ENCODE measurements at regions not wholly inside any gene's neighbourhood (a gene's known extent, or its start where the extent isn't known, plus 50 kb on each side); places are given as distances from the start of the nearest gene placed in this dataset.
A peak's percentile ranks its signal among the peaks of the same experiment; 100 is the strongest.

DNA sequence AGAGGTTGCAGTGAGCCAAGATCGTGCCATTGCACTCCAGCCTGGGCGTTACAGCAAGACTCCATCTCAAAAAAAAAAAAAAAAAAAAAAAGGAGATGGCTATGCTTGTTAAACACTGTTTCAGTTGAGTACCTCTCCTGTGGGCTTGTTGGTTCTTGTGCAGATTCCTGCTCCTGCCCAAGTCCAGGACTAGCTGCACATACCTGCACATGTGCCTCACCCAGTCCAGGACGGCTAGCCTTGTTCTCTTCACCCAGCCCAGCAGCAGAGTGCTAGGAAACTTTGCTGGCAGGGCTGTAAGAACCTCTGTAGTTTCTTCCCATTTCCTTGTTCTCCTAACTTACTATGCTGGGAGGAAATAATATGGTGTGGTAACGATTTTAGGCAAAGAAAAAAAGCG, 234.1 kb upstream of the DMRT1 start:
- no peaks in the 10 kb centered on the region for H4K20me1 ChIP-seq (ENCODE audit: low read depth)
- Mint-ChIP-seq H3K9me3 (peaks cover 7% of the 10 kb centered on the region), H3K27me3 (ENCODE audit: insufficient read depth, low read depth) (no peaks in the 10 kb centered on the region), H3K36me3 (no peaks in the 10 kb centered on the region), H3K4me1 (no peaks in the 10 kb centered on the region), H3K4me3 (no peak overlapping the region), H3K27ac (no peak overlapping the region)
- no peak for DNase-seq (ENCODE audit: low spot score)
- no peak overlapping the region for H3K27ac ChIP-seq
- no peak for TF ChIP-seq EZH2phosphoT487 (IDR thresholded peaks at IDR 0.05)
- TF ChIP-seq, protein P1, sequence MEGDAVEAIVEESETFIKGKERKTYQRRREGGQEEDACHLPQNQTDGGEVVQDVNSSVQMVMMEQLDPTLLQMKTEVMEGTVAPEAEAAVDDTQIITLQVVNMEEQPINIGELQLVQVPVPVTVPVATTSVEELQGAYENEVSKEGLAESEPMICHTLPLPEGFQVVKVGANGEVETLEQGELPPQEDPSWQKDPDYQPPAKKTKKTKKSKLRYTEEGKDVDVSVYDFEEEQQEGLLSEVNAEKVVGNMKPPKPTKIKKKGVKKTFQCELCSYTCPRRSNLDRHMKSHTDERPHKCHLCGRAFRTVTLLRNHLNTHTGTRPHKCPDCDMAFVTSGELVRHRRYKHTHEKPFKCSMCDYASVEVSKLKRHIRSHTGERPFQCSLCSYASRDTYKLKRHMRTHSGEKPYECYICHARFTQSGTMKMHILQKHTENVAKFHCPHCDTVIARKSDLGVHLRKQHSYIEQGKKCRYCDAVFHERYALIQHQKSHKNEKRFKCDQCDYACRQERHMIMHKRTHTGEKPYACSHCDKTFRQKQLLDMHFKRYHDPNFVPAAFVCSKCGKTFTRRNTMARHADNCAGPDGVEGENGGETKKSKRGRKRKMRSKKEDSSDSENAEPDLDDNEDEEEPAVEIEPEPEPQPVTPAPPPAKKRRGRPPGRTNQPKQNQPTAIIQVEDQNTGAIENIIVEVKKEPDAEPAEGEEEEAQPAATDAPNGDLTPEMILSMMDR (IDR thresholded peaks at IDR 0.05): no peak
- no peak for TF ChIP-seq EZH2 (IDR thresholded peaks at IDR 0.05)
- H3K4me1 ChIP-seq: no peaks in the 10 kb centered on the region
- no peak overlapping the region for H3K9ac ChIP-seq
- no peaks in the 10 kb centered on the region for H3F3A ChIP-seq (ENCODE audit: low read depth)
- no peaks in the 10 kb centered on the region for H3K9me3 ChIP-seq (ENCODE audit: low read depth)
- H3K27me3 ChIP-seq: no peaks in the 10 kb centered on the region
- no peak overlapping the region for H3K4me2 ChIP-seq
- H3K36me3 ChIP-seq: no peaks in the 10 kb centered on the region
- H2AFZ ChIP-seq (replicated peaks): no peak overlapping the region
- no peak overlapping the region for H3K4me3 ChIP-seq
- H3K79me2 ChIP-seq (ENCODE audit: low read depth): no peaks in the 10 kb centered on the region

DNA sequence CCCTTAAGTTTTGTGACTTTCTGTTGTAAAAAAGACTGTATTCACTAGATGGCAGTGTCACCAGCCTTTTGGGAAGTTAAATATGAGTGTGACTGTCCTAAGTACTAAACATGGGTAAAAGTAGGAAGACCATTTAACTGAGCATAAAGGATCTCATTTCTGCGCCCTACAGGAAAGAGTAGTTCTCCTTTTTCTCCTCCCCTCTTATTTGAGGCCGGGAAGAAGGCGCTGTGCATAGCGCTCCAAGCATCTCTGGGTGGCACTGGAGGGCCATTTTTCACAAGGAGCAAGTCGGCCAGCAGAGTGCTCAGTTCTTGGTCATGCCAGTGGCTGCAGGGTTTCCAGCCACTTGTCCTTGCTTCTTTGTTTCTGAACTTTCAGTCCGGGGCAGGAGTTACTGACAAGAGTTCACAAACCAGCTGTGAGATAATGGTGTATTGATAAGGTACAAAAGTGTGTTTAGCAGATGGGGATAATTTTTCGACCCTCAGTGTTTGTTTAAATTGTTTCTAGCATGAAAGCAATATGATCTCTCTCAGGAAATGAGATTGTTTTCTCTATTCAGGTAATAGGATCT, 227.6 kb upstream of the DMRT1 start:
- H3K36me3 ChIP-seq: no peaks in the 10 kb centered on the region
- no peak overlapping the region for H3K4me3 ChIP-seq
- H3K79me2 ChIP-seq (ENCODE audit: low read depth): no peaks in the 10 kb centered on the region
- TF ChIP-seq, protein P1 (IDR thresholded peaks at IDR 0.05): peak; percentile 80
- TF ChIP-seq EZH2phosphoT487 (IDR thresholded peaks at IDR 0.05) (no peak), EZH2 (IDR thresholded peaks at IDR 0.05) (no peak)
- no peak overlapping the region for H3K4me3 Mint-ChIP-seq
- no peaks in the 10 kb centered on the region for H4K20me1 ChIP-seq (ENCODE audit: low read depth)
- H3K4me1 ChIP-seq: no peaks in the 10 kb centered on the region
- no peak overlapping the region for H3K27ac ChIP-seq
- H2AFZ ChIP-seq (replicated peaks): no peak overlapping the region
- no peaks in the 10 kb centered on the region for H3K36me3 Mint-ChIP-seq
- peaks cover 12% of the 10 kb centered on the region for H3K4me1 Mint-ChIP-seq
- no peaks in the 10 kb centered on the region for H3K9me3 ChIP-seq (ENCODE audit: low read depth)
- H3K4me2 ChIP-seq: no peak overlapping the region
- no peak overlapping the region for H3K9ac ChIP-seq
- no peaks in the 10 kb centered on the region for H3K27me3 Mint-ChIP-seq (ENCODE audit: insufficient read depth, low read depth)
- no peaks in the 10 kb centered on the region for H3K9me3 Mint-ChIP-seq
- no peaks in the 10 kb centered on the region for H3K27me3 ChIP-seq
- H3F3A ChIP-seq (ENCODE audit: low read depth): no peaks in the 10 kb centered on the region
- peak; percentile 84 for DNase-seq (ENCODE audit: low spot score)
- peak overlapping the region; percentile 38 for H3K27ac Mint-ChIP-seq

DNA sequence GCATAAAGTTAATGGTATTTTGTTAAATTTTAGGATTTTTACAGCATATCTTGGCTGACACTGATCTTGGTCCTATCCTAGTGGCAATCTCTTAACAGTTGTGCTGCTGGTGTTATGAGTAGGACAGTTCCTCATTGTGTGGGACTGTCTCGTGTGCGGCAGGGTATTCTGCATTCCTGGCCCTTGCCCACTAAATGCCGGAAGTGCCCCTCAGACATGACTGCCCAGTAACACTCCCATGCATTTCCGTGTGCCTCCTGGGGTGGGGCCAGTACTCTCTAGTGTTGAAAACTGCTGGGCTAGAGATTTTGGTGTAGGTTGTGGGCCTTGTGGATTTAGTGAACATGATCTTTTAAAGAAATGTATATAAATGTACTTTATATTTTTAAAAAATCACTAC, 227.1 kb upstream of the DMRT1 start:
- no peak for DNase-seq (ENCODE audit: low spot score)
- Histone ChIP-seq H4K20me1 (ENCODE audit: low read depth) (no peaks in the 10 kb centered on the region), H3K9ac (no peak overlapping the region), H3K27me3 (no peaks in the 10 kb centered on the region), H3K79me2 (ENCODE audit: low read depth) (no peaks in the 10 kb centered on the region), H3K4me3 (no peak overlapping the region), H3F3A (ENCODE audit: low read depth) (no peaks in the 10 kb centered on the region), H3K36me3 (no peaks in the 10 kb centered on the region), H3K4me1 (no peaks in the 10 kb centered on the region), H3K27ac (no peak overlapping the region), H3K9me3 (ENCODE audit: low read depth) (no peaks in the 10 kb centered on the region), H3K4me2 (no peak overlapping the region), H2AFZ (replicated peaks) (no peak overlapping the region)
- no peak overlapping the region for H3K4me3 Mint-ChIP-seq
- H3K36me3 Mint-ChIP-seq: no peaks in the 10 kb centered on the region
- H3K27me3 Mint-ChIP-seq (ENCODE audit: insufficient read depth, low read depth): no peaks in the 10 kb centered on the region
- H3K27ac Mint-ChIP-seq: no peak overlapping the region
- TF ChIP-seq, protein P1 (IDR thresholded peaks at IDR 0.05): no peak
- TF ChIP-seq EZH2phosphoT487 (IDR thresholded peaks at IDR 0.05) (no peak), EZH2 (IDR thresholded peaks at IDR 0.05) (no peak)
- peaks cover 12% of the 10 kb centered on the region for H3K4me1 Mint-ChIP-seq
- H3K9me3 Mint-ChIP-seq: no peaks in the 10 kb centered on the region
